Tibial artery (tissue), 4 donors: ENCODE measurements at regions not wholly inside any gene's neighbourhood (a gene's known extent, or its start where the extent isn't known, plus 50 kb on each side); places are given as distances from the start of the nearest gene placed in this dataset.

Experiments
- DNase-seq, 2 donors: peaks; one replicate each; pipeline ENCODE4 v3.0.0-alpha.2; 2019
- H3K27ac ChIP-seq, 2 donors: fragments of 200-600 bp; sonication (generic) in 1 of 2; 1 replicate in 1 of 2; 2 replicates in 1 of 2; pipeline ENCODE4 v1.5.1; 2018 to 2019; ENCODE audit warnings: mild to moderate bottlenecking in 1 of 2
- H3K27me3 ChIP-seq, 2 donors: fragments of 200-600 bp; sonication (generic) in 1 of 2; one replicate each; pipeline versions ENCODE4 v1.5.1 to v1.6.0; 2016 to 2019
- H3K36me3 ChIP-seq, 3 donors: fragments of 200-600 bp; sonication (generic) in 2 of 3; one replicate each; pipeline ENCODE4 v1.5.1; 2016 to 2019; ENCODE audit warnings: mild to moderate bottlenecking in 2 of 3
- H3K4me1 ChIP-seq, 4 donors: fragments of 200-600 bp; sonication (generic) in 2 of 4; 1 replicate in 3 of 4; 2 replicates in 1 of 4; pipeline ENCODE4 v1.5.1; 2016 to 2019
- H3K4me3 ChIP-seq, 2 donors: fragments of 200-600 bp; sonication (generic) in 1 of 2; 1 replicate in 1 of 2; 2 replicates in 1 of 2; pipeline ENCODE4 v1.5.1; 2018 to 2019; ENCODE audit warnings: mild to moderate bottlenecking in 2 of 2
- H3K9me3 ChIP-seq, 3 donors: fragments of 200-600 bp; sonication (generic) in 1 of 3; one replicate each; pipeline ENCODE4 v1.5.1; 2016 to 2019
- intact Hi-C: fragments of 100-400 bp; cut with DNase I; formaldehyde crosslinking; loops from one replicate; pipeline ENCODE4 v1.15.0; 2023; ENCODE audit warnings: low total_unique reads
- TF ChIP-seq, protein P1 (sequence below), 2 experiments: fragments of 200-600 bp in 1 of 2; fragments of 450-650 bp in 1 of 2; IDR thresholded peaks; one replicate each; pipeline ENCODE4 v1.5.1; 2017 to 2019; ENCODE audit warnings: antibody characterized with exemption in 2 of 2, mild to moderate bottlenecking in 1 of 2, moderate library complexity in 1 of 2

DNA sequence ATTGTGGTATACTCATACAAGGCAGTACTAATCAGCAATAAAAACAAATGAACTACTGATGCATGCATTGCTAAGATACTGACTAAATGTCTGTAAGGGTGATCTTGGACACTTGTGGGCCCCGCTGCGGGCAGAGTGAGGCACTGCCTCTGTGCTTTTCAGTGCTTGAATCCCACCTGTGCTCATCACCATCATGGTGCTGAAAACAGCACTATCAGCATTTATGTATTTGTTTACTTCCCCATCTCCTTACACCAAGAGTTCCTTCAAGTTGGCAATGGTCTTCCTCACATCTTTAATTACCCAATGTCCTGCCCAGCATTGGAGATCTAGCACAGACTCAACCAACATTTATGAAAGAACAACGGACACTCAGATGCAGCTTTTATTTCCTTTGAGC, 193.7 kb upstream of the RFC3 start:
- intact Hi-C loops = no loop called here
- Histone ChIP-seq H3K36me3 (no peaks in the 10 kb centered on the region), H3K4me3 (no peak overlapping the region), H3K9me3 (no peaks in the 10 kb centered on the region), H3K27ac (no peak overlapping the region), H3K4me1 (no peaks in the 10 kb centered on the region), H3K27me3 (no peaks in the 10 kb centered on the region)
- TF ChIP-seq, protein P1, sequence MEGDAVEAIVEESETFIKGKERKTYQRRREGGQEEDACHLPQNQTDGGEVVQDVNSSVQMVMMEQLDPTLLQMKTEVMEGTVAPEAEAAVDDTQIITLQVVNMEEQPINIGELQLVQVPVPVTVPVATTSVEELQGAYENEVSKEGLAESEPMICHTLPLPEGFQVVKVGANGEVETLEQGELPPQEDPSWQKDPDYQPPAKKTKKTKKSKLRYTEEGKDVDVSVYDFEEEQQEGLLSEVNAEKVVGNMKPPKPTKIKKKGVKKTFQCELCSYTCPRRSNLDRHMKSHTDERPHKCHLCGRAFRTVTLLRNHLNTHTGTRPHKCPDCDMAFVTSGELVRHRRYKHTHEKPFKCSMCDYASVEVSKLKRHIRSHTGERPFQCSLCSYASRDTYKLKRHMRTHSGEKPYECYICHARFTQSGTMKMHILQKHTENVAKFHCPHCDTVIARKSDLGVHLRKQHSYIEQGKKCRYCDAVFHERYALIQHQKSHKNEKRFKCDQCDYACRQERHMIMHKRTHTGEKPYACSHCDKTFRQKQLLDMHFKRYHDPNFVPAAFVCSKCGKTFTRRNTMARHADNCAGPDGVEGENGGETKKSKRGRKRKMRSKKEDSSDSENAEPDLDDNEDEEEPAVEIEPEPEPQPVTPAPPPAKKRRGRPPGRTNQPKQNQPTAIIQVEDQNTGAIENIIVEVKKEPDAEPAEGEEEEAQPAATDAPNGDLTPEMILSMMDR (IDR thresholded peaks at IDR 0.05) = no peak
- DNase-seq = no peak

GRCh38 chr13:33624740-33625139, 193.2 kb upstream of the RFC3 start:
- TF ChIP-seq, protein P1 (IDR thresholded peaks at IDR 0.05) = no peak
- intact Hi-C loops = no loop called here
- H3K27ac ChIP-seq = no peak overlapping the region

GRCh38 chr13:33626407-33626806, 191.5 kb upstream of the RFC3 start:
- intact Hi-C loops = no loop called here
- Histone ChIP-seq H3K27me3 (no peaks in the 10 kb centered on the region), H3K4me3 (no peak overlapping the region), H3K9me3 (no peaks in the 10 kb centered on the region), H3K27ac (no peak overlapping the region), H3K36me3 (no peaks in the 10 kb centered on the region), H3K4me1 (no peaks in the 10 kb centered on the region)
- TF ChIP-seq, protein P1 (IDR thresholded peaks at IDR 0.05) = no peak
- DNase-seq = no peak

More at GRCh38 chr13:33624740-33625139, 193.2 kb upstream of the RFC3 start:
- no peaks in the 10 kb centered on the region for H3K27me3 ChIP-seq
- H3K9me3 ChIP-seq = no peaks in the 10 kb centered on the region
- DNase-seq = no peak
- no peaks in the 10 kb centered on the region for H3K4me1 ChIP-seq
- no peaks in the 10 kb centered on the region for H3K36me3 ChIP-seq
- H3K4me3 ChIP-seq = no peak overlapping the region

DNA sequence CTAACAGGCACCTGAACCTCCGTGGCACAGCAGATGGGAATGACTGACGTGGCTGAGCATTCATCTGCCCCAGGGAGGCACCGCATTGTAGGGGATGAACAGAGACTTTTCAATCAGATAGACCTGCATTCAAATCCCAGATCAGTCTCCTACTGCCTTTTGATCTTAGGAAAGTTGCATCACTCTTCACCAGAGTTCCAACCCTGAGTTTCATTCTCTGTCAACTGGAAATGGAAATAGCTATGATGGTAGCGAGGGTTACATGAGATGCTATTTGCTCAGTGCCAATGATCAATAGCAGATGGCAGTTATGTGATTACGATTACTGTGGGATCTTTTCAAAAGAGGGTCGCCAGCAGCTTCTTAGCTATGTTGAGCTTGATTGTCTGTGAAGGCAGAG, 189.3 kb upstream of the RFC3 start:
- Histone ChIP-seq H3K36me3 (no peaks in the 10 kb centered on the region), H3K27me3 (no peaks in the 10 kb centered on the region), H3K9me3 (no peaks in the 10 kb centered on the region), H3K4me3 (no peak overlapping the region), H3K27ac (no peak overlapping the region), H3K4me1 (no peaks in the 10 kb centered on the region)
- DNase-seq = no peak
- intact Hi-C loops = no loop called here
- TF ChIP-seq, protein P1 (IDR thresholded peaks at IDR 0.05) = no peak

DNA sequence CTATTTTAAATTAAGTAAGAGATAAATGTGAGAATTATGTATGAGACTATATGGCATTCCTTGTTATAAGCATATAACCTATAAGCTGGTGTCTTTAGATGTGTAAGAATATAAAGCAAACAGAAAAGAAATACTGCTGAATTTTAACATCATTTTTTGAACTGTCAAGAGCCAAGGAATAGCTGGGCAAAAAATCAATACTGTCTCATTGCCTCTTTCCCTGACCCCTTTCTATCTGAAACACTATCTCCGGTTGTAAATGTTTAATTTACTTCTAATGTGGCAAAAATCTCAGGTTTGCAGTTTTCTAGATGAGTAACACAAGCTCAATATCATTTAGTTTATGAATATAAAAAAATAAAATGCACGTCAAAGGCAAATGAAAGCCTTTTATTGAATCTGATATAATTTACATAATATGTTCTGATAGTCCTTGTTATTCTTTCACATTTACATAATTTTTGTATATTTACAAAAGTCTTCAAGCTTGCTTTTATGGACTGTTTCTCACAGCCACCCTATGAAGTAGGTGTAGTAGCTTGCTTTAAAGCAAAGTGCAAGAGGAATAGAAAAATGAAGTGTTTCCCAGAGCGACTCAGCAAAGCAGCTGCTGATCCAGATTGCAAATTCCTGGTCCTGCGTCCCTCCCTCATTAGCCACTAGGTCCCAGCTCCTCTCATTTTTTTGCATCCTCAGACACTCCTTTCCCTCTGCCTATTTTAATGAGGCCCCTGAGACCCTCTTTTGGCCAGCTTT, 188.2 kb upstream of the RFC3 start:
- intact Hi-C loops = no loop called here
- no peak for DNase-seq
- no peaks in the 10 kb centered on the region for H3K4me1 ChIP-seq

More for the DNA sequence above, 188.2 kb upstream of the RFC3 start:
- Histone ChIP-seq H3K36me3 (no peaks in the 10 kb centered on the region), H3K27ac (no peak overlapping the region), H3K27me3 (no peaks in the 10 kb centered on the region), H3K9me3 (no peaks in the 10 kb centered on the region), H3K4me3 (no peak overlapping the region)
- TF ChIP-seq, protein P1 (IDR thresholded peaks at IDR 0.05) = no peak
